Fibroblast of skin of right biceps (primary cell): ENCODE measurements at regions not wholly inside any gene's neighbourhood (a gene's known extent, or its start where the extent isn't known, plus 50 kb on each side); places are given as distances from the start of the nearest gene placed in this dataset.
"Not testable (repeated sequence)": the region's sequence is repeated elsewhere in the genome, so short reads cannot be mapped to it uniquely, and the experiment has no call there.

Source experiments
- DNase-seq: peaks from one replicate; pipeline ENCODE4 v3.0.0-alpha.2; 2013

DNA sequence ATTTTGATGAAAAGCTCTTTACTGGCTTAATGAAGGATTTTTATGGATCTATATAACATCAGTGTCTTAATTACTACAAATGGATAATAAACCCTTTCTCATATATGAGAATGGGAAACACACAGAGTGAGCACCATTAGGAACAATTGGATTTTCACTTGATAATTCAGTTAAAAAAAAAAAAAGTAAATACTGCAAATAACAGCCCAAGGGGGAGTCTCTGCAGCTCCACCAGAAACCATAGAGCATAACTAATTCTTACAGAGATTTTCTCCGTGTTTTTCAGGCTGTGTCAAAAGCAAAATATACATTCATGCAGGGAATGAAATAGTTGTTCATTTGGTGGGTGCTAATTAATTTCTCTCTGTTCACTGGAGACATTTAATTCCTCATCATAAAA, 125.3 kb downstream of the EBLN2 start:
- no peak for DNase-seq

- DNase-seq = no peak
Measured at GRCh38 chr3:73187328-73187727, 125.9 kb downstream of the EBLN2 start.

DNA sequence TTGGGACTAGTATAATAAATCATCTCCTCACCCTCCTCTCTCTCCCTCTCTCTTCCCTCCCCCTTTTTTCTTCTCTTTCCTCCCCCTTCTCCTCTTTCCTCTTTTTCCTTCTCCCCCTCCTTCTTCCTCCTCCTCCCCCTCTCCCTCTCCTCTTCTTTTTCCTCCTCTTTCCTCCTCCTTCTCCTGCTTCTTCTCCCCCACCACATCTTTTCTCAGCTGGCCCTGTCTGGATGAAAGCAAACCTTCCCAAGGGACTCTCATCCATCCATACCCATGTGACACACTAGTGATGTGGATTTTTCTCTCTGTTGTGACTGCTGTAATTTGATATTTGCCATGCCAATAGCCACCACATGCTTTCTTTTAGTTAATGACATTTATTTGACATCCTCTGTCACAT, 127.2 kb downstream of the EBLN2 start:
- peak; percentile 49 for DNase-seq

DNA sequence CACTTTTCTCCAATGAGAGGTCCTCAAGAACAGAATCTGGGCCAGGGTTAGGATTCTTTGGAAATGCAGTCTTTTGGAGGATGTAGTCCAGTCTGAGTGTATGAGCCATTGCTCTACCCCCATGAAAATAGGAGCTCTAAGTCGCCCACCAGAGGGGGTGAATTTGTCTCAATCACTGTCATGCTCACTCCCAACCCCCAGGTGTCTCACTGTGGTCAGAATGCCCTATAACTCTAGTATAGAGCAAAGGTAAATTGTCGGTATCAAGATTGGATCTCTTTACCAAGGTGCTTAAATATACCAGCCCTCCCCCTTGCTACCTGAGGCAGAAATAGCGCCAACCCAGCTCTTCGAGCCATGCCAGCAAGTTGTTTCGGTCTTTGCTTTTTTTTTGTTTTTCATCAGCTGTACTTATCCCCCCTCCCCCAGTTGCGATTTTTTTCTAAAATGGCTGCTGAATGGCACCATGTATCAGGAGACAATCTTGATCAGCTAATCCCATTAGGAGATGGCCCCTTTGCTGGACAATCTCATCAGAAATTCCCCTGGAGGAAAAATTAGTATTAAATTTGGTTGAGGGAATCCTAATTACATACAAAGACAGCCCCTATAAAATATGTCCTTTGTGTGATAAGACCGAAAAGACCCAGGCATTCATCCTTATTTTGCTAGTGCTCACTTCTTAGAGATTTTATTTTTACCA, 130.7 kb downstream of the EBLN2 start:
- DNase-seq = no peak

DNA sequence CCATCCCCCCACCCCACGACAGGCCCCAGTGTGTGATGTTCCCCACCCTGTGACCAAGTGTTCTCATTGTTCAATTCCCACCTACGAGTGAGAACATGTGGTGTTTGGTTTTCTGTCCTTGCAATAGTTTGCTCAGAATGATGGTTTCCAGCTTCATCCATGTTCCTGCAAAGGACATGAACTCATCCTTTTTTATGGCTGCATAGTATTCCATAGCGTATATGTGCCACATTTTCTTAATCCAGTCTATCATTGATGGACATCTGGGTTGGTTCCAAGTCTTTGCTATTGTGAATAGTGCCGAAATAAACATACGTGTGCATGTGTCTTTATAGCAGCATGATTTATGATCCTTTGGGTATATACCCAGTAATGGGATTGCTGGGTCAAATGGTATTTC, 132.5 kb downstream of the EBLN2 start:
- not testable (repeated sequence) for DNase-seq

- DNase-seq = no peak
Measured at GRCh38 chr3:73197187-73197586, 135.7 kb downstream of the EBLN2 start.

GRCh38 chr3:73203101-73203500, 141.6 kb downstream of the EBLN2 start:
- peak; percentile 19 for DNase-seq

- DNase-seq = no peak
Measured at GRCh38 chr3:73203633-73204032, 142.2 kb downstream of the EBLN2 start.

- no peak for DNase-seq
Measured at GRCh38 chr3:73204841-73205240, 143.4 kb downstream of the EBLN2 start.

GRCh38 chr3:73206030-73206429, 144.6 kb downstream of the EBLN2 start:
- no peak for DNase-seq

DNA sequence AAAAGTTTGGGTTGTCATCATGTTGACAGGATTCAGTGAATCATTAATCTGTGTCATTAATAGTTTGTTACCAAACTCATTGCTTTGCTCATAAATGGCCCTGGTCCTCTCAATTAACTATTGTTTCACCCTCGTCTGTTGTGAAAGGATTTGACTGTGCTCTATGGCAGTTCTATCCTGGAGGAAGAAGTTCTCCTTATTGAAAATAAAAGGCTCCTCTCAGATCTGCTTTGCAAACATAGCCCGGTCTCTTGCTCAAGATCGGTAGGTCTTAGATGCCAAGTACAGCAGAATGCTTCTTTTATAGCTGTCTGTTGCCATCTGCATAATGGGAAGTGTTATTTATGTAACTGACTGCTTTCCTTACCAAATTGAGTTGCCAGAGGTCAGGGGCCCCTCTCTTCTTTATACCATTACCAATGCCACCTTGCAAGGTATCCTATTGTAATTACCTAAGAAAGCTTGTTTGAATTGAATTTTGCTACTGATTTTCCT, 146.5 kb downstream of the EBLN2 start:
- DNase-seq = no peak

- DNase-seq = no peak
Measured at GRCh38 chr3:73210759-73211158, 149.3 kb downstream of the EBLN2 start.

- DNase-seq = no peak
Measured at GRCh38 chr3:73212683-73213082, 151.2 kb downstream of the EBLN2 start.

GRCh38 chr3:73213896-73214295, 152.4 kb downstream of the EBLN2 start:
- peak; percentile 77 for DNase-seq

DNA sequence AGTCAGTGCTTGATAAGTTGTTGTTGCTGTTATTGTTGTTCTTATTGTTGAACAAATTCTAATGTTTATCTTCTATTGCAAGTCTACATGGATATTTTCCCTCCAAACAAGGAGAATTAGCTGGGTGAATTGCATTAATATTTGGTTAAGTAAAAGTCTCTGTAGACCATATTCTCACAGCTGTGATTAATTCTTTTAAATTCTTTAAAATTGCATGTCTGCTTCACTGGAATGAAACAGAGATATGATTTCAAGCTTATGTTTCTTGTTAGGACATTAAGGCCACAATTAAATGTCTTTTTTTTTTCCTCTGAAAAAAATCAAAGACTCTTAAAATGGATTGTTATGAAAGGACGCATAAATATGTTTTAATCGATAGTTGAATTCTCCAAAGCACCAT, 153.4 kb downstream of the EBLN2 start:
- DNase-seq = peak; percentile 39

DNA sequence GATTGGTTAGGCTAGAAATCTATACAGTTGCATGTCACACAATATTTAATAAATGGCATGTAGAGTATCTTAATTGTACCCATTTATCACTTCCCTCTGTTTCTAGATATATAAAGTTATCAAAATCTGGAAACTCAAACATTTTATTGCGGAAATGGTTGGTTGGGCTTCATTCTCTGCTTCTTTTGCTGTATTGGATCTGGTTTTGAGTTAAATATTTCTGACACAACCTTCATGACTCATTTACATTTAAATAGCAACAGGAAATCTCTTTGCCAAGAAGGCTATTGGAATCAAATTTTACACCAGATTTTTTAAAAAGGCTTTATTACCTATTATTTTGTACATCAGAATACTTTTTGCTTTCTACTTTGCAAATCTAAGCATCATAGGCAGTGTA, 153.8 kb downstream of the EBLN2 start:
- peak; percentile 72 for DNase-seq

DNA sequence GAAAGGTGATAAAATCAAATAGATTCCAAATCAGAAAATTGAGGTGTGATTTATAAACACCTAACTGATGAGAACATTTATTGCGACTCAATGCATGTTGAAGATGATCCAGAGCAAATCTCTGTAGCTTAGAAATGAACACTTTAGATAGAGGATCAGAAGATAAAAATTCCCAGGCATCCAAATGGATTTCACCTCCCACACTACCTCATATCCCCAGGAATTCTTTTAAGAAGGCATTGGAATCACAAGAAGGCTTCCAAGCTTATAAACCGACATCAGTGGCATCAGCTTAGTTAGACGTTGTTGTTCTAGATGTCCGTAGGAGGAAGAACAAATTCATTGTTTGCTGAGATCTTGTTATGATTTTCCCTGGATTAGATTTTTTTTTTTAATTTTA, 154.4 kb downstream of the EBLN2 start:
- peak; percentile 42 for DNase-seq

- peak; percentile 28 for DNase-seq
Measured at GRCh38 chr3:73216310-73216709, 154.9 kb downstream of the EBLN2 start.

- no peak for DNase-seq
Measured at GRCh38 chr3:73222126-73222525, 160.7 kb downstream of the EBLN2 start.

- no peak for DNase-seq
Measured at GRCh38 chr3:73225146-73225855, 163.8 kb downstream of the EBLN2 start.

DNA sequence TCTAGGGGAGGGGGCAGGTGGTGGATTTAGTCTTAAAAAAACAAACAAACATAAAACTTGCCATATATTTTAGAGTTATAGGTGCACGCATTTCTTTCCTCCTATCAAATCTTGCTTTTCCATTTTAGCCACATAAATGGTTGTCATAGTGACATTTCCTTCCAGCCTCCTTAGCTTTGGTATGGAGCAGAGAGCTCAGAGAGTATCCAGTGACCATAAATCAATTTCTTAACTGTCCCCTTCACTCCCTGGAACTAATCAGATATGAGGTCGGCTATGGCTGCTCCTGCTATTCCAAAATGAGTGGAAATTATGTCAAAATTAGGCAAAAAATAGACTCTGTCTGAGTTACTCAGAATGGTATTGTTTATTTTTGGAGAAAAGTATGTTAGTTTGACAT, 164.5 kb downstream of the EBLN2 start:
- peak; percentile 36 for DNase-seq

GRCh38 chr3:73228000-73228399, 166.5 kb downstream of the EBLN2 start:
- no peak for DNase-seq

DNA sequence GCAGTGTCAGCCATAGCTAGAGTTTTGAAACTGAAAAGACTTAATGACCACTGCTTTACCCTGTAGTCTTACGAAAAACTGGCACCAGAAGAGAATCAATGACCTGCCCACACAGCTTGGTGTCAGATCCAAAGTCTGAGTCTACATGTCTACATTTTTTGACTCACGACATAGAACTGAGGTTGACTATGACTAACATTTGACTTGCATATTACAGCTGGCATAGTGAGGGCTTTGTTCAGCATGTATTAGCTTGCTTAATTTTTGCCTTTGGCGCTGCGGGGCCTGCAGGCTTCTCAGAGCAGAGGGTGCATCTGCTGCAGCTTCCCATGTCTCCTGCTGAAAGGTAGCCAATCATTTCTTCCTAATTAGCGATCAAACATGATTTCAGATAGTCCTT, 167.0 kb downstream of the EBLN2 start:
- peak; percentile 40 for DNase-seq

GRCh38 chr3:73228959-73229358, 167.5 kb downstream of the EBLN2 start:
- DNase-seq = no peak
